Esophagus muscularis mucosa (tissue), 4 donors: ENCODE measurements at regions not wholly inside any gene's neighbourhood (a gene's known extent, or its start where the extent isn't known, plus 50 kb on each side); places are given as distances from the start of the nearest gene placed in this dataset.

ENCODE experiments used
- CTCF ChIP-seq, 3 experiments: fragments of 200-600 bp in 2 of 3; fragments of 450-650 bp in 1 of 3; sonication (generic) in 2 of 3; IDR thresholded peaks; one replicate each; pipeline ENCODE4 v1.5.1; 2017 to 2019; ENCODE audit warnings: antibody characterized with exemption in 3 of 3, mild to moderate bottlenecking in 2 of 3, moderate library complexity in 1 of 3
- EP300 ChIP-seq: sonication (generic); formaldehyde crosslinking; IDR thresholded peaks from one replicate; pipeline ENCODE4 v1.6.1; 2017; ENCODE audit warnings: antibody characterized with exemption
- POLR2A ChIP-seq: fragments of 450-650 bp; IDR thresholded peaks from one replicate; pipeline ENCODE4 v1.6.1; 2017; ENCODE audit warnings: antibody characterized with exemption, moderate library complexity, mild to moderate bottlenecking, low read depth
- POLR2AphosphoS5 ChIP-seq, 2 donors: sonication (generic); formaldehyde crosslinking; IDR thresholded peaks; one replicate each; pipeline ENCODE4 v1.6.1; 2017; ENCODE audit warnings: antibody characterized with exemption in 2 of 2

GRCh38 chr14:22266683-22267082 is 322.3 kb downstream of the DAD1 start:
- TF ChIP-seq CTCF (IDR thresholded peaks at IDR 0.05) (no peak), POLR2AphosphoS5 (IDR thresholded peaks at IDR 0.05) (no peak), POLR2A (no peak), EP300 (no peak)
